ENCODE measurements at regions not wholly inside any gene's neighbourhood (a gene's known extent, or its start where the extent isn't known, plus 50 kb on each side); places are given as distances from the start of the nearest gene placed in this dataset.

GRCh38 chr6:167541544-167541943 is 216.7 kb downstream of the TTLL2 start:
- H3K9me3 ChIP-seq (ENCODE audit: low read depth, low read length), result no peaks in the 10 kb centered on the region
- H3K36me3 ChIP-seq (ENCODE audit: insufficient read depth, low read length), result no peaks in the 10 kb centered on the region
- H2AFZ ChIP-seq (ENCODE audit: low read length), result no peak overlapping the region
- no peaks in the 10 kb centered on the region for H3K27me3 ChIP-seq (ENCODE audit: insufficient read depth, low read length)
- DNase-seq (ENCODE audit: insufficient read length, low spot score, missing footprints), result no peak
- no peak overlapping the region for H3K4me3 ChIP-seq (ENCODE audit: insufficient read depth, low read length)
- no peak overlapping the region for H3K27ac ChIP-seq (ENCODE audit: low read depth, low read length)
- no peaks in the 10 kb centered on the region for H4K20me1 ChIP-seq (ENCODE audit: insufficient read depth, low read length)
- no peaks in the 10 kb centered on the region for H3K79me2 ChIP-seq (ENCODE audit: insufficient read depth, low read length)
- no peaks in the 10 kb centered on the region for H3K4me1 ChIP-seq (ENCODE audit: insufficient read depth, low read length)
- TF ChIP-seq, protein P1, sequence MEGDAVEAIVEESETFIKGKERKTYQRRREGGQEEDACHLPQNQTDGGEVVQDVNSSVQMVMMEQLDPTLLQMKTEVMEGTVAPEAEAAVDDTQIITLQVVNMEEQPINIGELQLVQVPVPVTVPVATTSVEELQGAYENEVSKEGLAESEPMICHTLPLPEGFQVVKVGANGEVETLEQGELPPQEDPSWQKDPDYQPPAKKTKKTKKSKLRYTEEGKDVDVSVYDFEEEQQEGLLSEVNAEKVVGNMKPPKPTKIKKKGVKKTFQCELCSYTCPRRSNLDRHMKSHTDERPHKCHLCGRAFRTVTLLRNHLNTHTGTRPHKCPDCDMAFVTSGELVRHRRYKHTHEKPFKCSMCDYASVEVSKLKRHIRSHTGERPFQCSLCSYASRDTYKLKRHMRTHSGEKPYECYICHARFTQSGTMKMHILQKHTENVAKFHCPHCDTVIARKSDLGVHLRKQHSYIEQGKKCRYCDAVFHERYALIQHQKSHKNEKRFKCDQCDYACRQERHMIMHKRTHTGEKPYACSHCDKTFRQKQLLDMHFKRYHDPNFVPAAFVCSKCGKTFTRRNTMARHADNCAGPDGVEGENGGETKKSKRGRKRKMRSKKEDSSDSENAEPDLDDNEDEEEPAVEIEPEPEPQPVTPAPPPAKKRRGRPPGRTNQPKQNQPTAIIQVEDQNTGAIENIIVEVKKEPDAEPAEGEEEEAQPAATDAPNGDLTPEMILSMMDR (IDR thresholded peaks at IDR 0.05; ENCODE audit: extremely low read depth, low read depth, low read length), result no peak
- H3K4me2 ChIP-seq (ENCODE audit: insufficient read depth, low read length), result no peak overlapping the region

DNA sequence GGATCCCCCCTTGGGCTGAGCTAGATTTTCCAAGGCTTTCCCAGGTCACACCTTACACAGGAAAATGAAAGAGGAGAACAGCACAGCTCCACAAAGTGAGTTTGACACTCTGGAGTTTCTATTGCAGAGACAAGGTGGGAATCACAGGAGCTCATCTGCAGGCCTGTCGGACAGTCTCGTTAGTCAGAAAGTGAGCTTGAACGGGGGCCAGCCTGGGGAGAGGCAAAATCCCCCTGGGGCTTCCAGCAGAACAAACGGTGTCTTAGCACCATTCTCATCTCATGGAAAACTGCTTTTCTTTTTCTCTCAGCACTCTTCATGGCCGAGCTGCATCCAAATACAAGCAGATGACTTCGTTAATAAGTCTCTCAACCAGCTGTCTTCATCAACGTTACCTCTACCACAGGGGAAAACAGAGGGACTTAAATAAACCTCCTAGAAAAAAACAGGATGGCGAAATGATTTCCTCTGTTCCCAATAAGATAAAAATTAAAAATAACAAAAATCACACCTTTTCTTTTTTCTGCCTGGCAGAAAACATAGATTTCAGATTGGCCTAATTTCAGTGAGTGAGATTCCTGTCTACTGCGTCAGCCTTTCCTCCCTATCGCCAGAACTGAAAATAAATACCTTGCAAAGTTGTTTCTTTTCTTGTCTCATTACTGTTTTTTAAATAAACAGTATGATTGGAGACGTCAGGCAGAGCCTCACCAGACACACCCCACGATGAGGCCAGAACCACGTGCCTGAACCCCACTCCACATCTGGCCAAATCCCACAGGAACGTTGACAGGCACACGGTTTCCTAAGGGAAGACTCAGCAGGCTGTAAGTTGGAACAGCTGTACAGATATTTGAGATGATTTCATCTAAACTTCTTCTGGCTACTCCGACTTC is 219.0 kb downstream of the TTLL2 start:
- Histone ChIP-seq H4K20me1 (ENCODE audit: insufficient read depth, low read length) (no peaks in the 10 kb centered on the region), H3K27me3 (ENCODE audit: insufficient read depth, low read length) (no peaks in the 10 kb centered on the region), H3K4me1 (ENCODE audit: insufficient read depth, low read length) (no peaks in the 10 kb centered on the region), H3K4me2 (ENCODE audit: insufficient read depth, low read length) (no peak overlapping the region), H3K9me3 (ENCODE audit: low read depth, low read length) (no peaks in the 10 kb centered on the region), H2AFZ (ENCODE audit: low read length) (no peak overlapping the region), H3K27ac (ENCODE audit: low read depth, low read length) (no peak overlapping the region), H3K4me3 (ENCODE audit: insufficient read depth, low read length) (no peak overlapping the region), H3K36me3 (ENCODE audit: insufficient read depth, low read length) (no peaks in the 10 kb centered on the region), H3K79me2 (ENCODE audit: insufficient read depth, low read length) (no peaks in the 10 kb centered on the region)
- no peak for DNase-seq (ENCODE audit: insufficient read length, low spot score, missing footprints)
- TF ChIP-seq, protein P1 (IDR thresholded peaks at IDR 0.05; ENCODE audit: extremely low read depth, low read depth, low read length), result no peak

DNA sequence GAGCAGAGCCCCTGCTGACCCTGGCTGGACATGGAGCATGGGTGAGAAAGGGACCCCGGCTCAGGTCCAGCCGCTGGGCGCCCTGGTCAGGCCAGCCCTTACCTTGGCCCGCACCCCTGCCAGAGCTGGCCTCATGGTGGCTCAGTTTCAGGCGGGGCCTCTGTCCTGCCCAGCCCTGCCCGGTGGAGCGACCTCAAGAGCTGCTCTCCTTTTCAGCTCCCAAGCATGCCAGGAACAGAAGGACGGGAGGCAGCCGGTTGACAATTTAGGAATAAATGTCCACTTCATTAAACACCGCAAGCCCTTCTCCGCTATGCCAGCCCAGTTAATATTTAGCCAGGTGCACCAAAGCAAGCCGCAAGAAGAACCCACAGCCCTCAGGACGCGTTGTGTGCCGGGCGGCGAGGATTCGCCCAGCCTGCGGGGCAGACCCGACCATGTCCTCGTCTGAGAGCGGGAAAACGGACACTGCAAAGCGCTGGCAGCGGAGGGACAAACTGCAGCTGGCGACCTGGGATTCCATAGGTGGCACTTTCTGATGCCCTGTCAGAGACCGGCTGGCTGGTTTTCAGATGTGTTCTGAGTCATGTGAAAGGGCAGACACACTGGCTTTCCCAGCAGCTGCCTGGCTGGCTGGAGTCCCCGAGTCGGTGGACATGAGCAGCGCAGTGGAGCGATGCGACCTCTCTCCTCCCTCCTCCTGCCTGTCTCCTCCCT is 221.9 kb downstream of the TTLL2 start:
- no peaks in the 10 kb centered on the region for H3K36me3 ChIP-seq (ENCODE audit: insufficient read depth, low read length)
- no peak overlapping the region for H3K27ac ChIP-seq (ENCODE audit: low read depth, low read length)
- no peak overlapping the region for H2AFZ ChIP-seq (ENCODE audit: low read length)
- H3K4me1 ChIP-seq (ENCODE audit: insufficient read depth, low read length), result no peaks in the 10 kb centered on the region
- H3K9me3 ChIP-seq (ENCODE audit: low read depth, low read length), result no peaks in the 10 kb centered on the region
- H3K4me3 ChIP-seq (ENCODE audit: insufficient read depth, low read length), result no peak overlapping the region
- H3K79me2 ChIP-seq (ENCODE audit: insufficient read depth, low read length), result no peaks in the 10 kb centered on the region
- H3K27me3 ChIP-seq (ENCODE audit: insufficient read depth, low read length), result no peaks in the 10 kb centered on the region
- no peak for DNase-seq (ENCODE audit: insufficient read length, low spot score, missing footprints)
- H3K4me2 ChIP-seq (ENCODE audit: insufficient read depth, low read length), result no peak overlapping the region
- H4K20me1 ChIP-seq (ENCODE audit: insufficient read depth, low read length), result no peaks in the 10 kb centered on the region
- TF ChIP-seq, protein P1 (IDR thresholded peaks at IDR 0.05; ENCODE audit: extremely low read depth, low read depth, low read length), result no peak

DNA sequence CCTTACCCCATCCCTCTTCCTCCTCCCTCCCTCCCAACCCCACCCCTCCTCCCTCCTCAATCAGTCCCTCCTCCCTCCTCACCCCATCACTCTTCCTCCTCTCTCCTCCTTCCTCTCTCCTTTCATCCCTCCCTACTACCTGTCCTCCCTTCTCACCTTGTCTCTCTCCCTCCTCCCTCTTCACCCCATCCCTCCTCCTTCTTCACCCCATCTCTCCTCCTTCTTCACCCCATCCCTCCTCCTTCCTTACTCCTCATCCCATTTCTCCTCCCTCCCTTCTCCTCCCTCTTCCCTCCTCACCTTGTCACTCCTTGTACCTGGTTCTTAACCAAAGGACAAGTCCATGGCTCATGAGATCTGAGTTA is 222.4 kb downstream of the TTLL2 start:
- TF ChIP-seq, protein P1 (IDR thresholded peaks at IDR 0.05; ENCODE audit: extremely low read depth, low read depth, low read length), result no peak
- Histone ChIP-seq H3K9me3 (ENCODE audit: low read depth, low read length) (no peaks in the 10 kb centered on the region), H3K27me3 (ENCODE audit: insufficient read depth, low read length) (no peaks in the 10 kb centered on the region), H2AFZ (ENCODE audit: low read length) (no peak overlapping the region), H3K36me3 (ENCODE audit: insufficient read depth, low read length) (no peaks in the 10 kb centered on the region), H3K4me3 (ENCODE audit: insufficient read depth, low read length) (no peak overlapping the region), H3K79me2 (ENCODE audit: insufficient read depth, low read length) (no peaks in the 10 kb centered on the region), H3K27ac (ENCODE audit: low read depth, low read length) (no peak overlapping the region), H3K4me2 (ENCODE audit: insufficient read depth, low read length) (no peak overlapping the region), H4K20me1 (ENCODE audit: insufficient read depth, low read length) (no peaks in the 10 kb centered on the region), H3K4me1 (ENCODE audit: insufficient read depth, low read length) (no peaks in the 10 kb centered on the region)
- DNase-seq (ENCODE audit: insufficient read length, low spot score, missing footprints), result no peak

All from osteoblast (primary cell).